ENCODE measurements at regions not wholly inside any gene's neighbourhood (a gene's known extent, or its start where the extent isn't known, plus 50 kb on each side); places are given as distances from the start of the nearest gene placed in this dataset.

DNA sequence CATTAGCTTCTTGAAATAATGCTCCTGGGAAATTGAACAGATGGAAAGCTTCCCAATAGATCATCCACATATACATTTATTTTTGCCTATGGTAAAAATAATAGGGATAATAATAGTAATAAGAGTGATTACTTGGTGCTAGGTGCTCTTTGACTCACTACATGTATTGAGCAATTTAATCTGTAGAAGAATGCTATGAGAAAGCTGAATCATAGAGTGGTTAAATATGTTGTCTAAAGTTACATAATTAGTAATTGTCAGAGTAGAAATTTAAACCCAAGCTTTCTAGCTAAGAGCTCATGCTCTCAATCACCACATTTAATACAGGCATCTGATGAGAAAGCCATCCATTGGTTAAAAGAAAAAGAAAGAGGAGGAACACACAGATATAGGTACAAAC is 590.5 kb upstream of the SLC8A1 start:
- H3K36me3 ChIP-seq (ENCODE audit: control insufficient read depth, insufficient read depth, low read length) = no peaks in the 10 kb centered on the region
- H3K9ac ChIP-seq (ENCODE audit: low read length) = no peak overlapping the region
- no peaks in the 10 kb centered on the region for H3K27me3 ChIP-seq (ENCODE audit: control insufficient read depth, insufficient read depth, low read length)
- H3K4me1 ChIP-seq (ENCODE audit: control insufficient read depth, insufficient read depth, low read length) = no peaks in the 10 kb centered on the region
- H3K27ac ChIP-seq (ENCODE audit: low read depth, low read length) = no peak overlapping the region
- H3K4me3 ChIP-seq (ENCODE audit: low read length) = no peak overlapping the region

DNA sequence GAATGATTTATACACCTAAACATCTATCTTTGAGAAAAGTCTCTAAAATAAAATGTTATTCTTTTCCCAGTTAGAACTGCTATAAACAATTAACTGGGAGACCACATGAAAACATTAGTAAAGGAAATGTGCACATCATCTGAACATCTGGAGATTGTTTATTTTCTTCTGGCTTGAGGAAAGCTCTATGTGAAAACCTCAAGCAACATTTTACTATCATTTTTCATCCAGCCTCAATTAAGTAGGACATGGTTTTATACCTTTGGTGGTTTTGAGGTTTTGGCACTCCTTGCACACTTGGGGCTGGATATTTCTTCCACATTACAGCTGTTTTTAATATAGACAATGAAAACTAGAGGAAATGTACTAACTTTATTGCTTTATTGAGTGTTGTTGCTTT is 609.5 kb upstream of the SLC8A1 start:
- Histone ChIP-seq H3K36me3 (ENCODE audit: control insufficient read depth, insufficient read depth, low read length) (no peaks in the 10 kb centered on the region), H3K4me3 (ENCODE audit: low read length) (no peak overlapping the region), H3K27ac (ENCODE audit: low read depth, low read length) (no peak overlapping the region), H3K27me3 (ENCODE audit: control insufficient read depth, insufficient read depth, low read length) (no peaks in the 10 kb centered on the region), H3K9ac (ENCODE audit: low read length) (no peak overlapping the region), H3K4me1 (ENCODE audit: control insufficient read depth, insufficient read depth, low read length) (no peaks in the 10 kb centered on the region)

DNA sequence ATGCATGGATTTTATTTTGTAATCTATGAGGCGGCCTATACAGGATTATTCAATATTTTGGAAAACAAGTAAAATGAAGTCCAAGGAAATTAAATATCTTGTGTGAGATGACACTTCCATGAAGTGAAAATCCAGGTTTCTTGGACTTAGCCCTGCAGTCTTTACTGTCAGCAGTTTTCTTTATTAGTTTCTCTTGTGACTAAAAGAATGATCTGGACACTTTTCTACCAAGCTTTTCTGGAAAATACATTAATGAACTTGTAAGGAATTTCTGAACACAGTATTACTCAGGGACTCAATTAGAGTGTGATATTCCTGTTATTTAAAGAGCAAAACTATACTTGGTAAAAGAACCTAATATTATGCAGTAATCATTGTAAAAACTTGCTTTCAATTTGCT is 610.4 kb upstream of the SLC8A1 start:
- H3K27ac ChIP-seq (ENCODE audit: low read depth, low read length) = no peak overlapping the region
- no peaks in the 10 kb centered on the region for H3K27me3 ChIP-seq (ENCODE audit: control insufficient read depth, insufficient read depth, low read length)
- no peak overlapping the region for H3K9ac ChIP-seq (ENCODE audit: low read length)
- no peak overlapping the region for H3K4me3 ChIP-seq (ENCODE audit: low read length)
- H3K36me3 ChIP-seq (ENCODE audit: control insufficient read depth, insufficient read depth, low read length) = no peaks in the 10 kb centered on the region
- H3K4me1 ChIP-seq (ENCODE audit: control insufficient read depth, insufficient read depth, low read length) = no peaks in the 10 kb centered on the region

DNA sequence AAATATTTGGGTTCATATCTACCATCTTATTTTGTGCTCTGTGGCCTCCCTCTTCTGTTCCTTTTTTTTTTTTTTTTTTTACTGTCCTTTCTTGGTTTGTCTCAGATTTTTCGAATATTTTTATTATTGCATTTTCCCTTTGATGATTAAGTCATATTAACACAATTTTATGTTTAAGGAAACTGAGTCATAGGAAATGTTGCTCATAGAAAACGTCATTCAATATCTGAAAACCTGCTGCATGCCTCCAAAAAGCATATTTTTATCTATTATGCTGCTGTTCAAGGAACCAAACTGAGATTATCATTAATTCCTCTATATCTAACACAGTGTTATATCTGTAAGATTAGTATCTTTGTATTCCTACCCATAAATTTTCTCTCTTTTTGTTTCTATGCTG is 614.3 kb upstream of the SLC8A1 start:
- H3K9ac ChIP-seq (ENCODE audit: low read length) = no peak overlapping the region
- no peak overlapping the region for H3K4me3 ChIP-seq (ENCODE audit: low read length)
- H3K4me1 ChIP-seq (ENCODE audit: control insufficient read depth, insufficient read depth, low read length) = no peaks in the 10 kb centered on the region
- no peaks in the 10 kb centered on the region for H3K36me3 ChIP-seq (ENCODE audit: control insufficient read depth, insufficient read depth, low read length)
- H3K27ac ChIP-seq (ENCODE audit: low read depth, low read length) = no peak overlapping the region
- no peaks in the 10 kb centered on the region for H3K27me3 ChIP-seq (ENCODE audit: control insufficient read depth, insufficient read depth, low read length)

DNA sequence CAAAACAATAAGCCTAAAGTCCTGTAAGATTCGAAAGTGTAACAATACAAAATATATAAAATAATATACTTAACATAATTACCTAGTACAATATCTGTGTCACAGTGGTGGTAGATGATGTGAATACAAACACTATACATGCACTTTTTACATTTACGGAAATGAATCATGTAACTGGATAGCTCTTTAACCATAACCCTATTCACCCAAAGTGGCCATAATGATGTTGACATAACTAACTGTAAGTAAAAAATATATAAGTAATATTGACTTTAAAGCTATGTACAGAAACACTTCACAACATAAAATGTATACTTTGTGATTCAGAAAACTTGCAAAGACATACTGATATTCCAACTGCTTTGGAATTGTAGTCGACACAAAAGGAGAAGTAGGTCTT is 616.9 kb upstream of the SLC8A1 start:
- H3K4me1 ChIP-seq (ENCODE audit: control insufficient read depth, insufficient read depth, low read length) = no peaks in the 10 kb centered on the region
- H3K27ac ChIP-seq (ENCODE audit: low read depth, low read length) = no peak overlapping the region
- no peak overlapping the region for H3K9ac ChIP-seq (ENCODE audit: low read length)
- no peak overlapping the region for H3K4me3 ChIP-seq (ENCODE audit: low read length)
- no peaks in the 10 kb centered on the region for H3K27me3 ChIP-seq (ENCODE audit: control insufficient read depth, insufficient read depth, low read length)
- H3K36me3 ChIP-seq (ENCODE audit: control insufficient read depth, insufficient read depth, low read length) = no peaks in the 10 kb centered on the region

DNA sequence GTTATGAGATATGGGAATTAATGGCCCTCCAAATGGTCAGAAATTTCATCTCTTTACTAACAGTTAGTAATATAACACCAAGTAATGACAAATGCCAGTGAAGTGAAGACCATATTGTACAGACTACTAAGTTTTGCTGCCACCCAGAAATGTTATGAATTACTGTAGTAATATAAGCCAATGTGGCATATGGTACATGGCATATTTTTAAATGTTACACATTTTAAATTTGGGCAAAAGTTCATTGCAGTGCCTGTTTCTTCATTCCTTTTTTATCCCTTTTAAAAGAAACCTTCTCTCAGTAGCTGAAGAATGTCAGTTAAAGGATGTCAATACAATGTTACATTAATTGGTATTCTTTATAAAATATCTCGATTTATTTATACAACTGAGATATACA is 626.5 kb upstream of the SLC8A1 start:
- Histone ChIP-seq H3K36me3 (ENCODE audit: control insufficient read depth, insufficient read depth, low read length) (no peaks in the 10 kb centered on the region), H3K4me1 (ENCODE audit: control insufficient read depth, insufficient read depth, low read length) (no peaks in the 10 kb centered on the region), H3K27ac (ENCODE audit: low read depth, low read length) (no peak overlapping the region), H3K9ac (ENCODE audit: low read length) (no peak overlapping the region), H3K27me3 (ENCODE audit: control insufficient read depth, insufficient read depth, low read length) (no peaks in the 10 kb centered on the region), H3K4me3 (ENCODE audit: low read length) (no peak overlapping the region)

DNA sequence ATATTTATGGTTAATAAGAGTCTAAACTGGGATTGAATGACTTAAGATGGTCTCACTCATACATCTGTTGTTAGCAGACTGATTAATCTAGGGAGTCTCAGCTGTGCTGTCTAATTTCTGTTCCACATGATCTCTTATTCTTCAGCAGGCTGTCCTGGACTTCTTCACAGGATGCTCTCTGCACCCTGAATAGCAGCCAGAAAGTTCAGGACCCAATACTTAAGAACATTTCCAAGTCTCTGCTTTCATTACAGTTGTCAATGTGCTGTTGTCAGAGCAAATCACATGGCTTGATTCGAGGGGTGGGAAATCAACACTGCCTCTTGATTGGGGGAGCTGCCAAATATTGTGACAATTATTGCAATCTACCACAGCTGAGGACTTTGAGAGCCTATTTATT is 627.1 kb upstream of the SLC8A1 start:
- H3K4me3 ChIP-seq (ENCODE audit: low read length) = no peak overlapping the region
- H3K27me3 ChIP-seq (ENCODE audit: control insufficient read depth, insufficient read depth, low read length) = no peaks in the 10 kb centered on the region
- H3K4me1 ChIP-seq (ENCODE audit: control insufficient read depth, insufficient read depth, low read length) = no peaks in the 10 kb centered on the region
- no peak overlapping the region for H3K9ac ChIP-seq (ENCODE audit: low read length)
- no peak overlapping the region for H3K27ac ChIP-seq (ENCODE audit: low read depth, low read length)
- no peaks in the 10 kb centered on the region for H3K36me3 ChIP-seq (ENCODE audit: control insufficient read depth, insufficient read depth, low read length)

DNA sequence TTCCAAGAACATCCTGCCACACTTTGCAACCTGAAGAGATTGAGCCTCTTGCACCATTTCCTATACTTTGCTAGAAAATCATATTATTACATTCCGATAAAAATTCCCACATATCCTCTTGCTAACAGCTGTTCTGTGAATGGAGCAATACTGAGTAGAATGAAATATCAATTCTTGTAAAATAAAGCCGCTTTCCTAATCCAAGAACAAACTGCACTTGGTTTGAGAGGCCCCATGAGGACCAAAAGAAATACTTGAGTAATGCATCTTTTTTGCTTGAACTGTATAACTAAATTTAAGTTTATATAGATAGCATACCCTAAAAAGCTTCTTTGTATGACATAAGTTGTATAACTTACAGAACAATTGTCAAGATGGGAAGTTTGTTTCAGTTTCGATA is 632.4 kb upstream of the SLC8A1 start:
- Histone ChIP-seq H3K36me3 (ENCODE audit: control insufficient read depth, insufficient read depth, low read length) (no peaks in the 10 kb centered on the region), H3K4me3 (ENCODE audit: low read length) (no peak overlapping the region), H3K4me1 (ENCODE audit: control insufficient read depth, insufficient read depth, low read length) (no peaks in the 10 kb centered on the region), H3K27ac (ENCODE audit: low read depth, low read length) (no peak overlapping the region), H3K27me3 (ENCODE audit: control insufficient read depth, insufficient read depth, low read length) (no peaks in the 10 kb centered on the region), H3K9ac (ENCODE audit: low read length) (no peak overlapping the region)

DNA sequence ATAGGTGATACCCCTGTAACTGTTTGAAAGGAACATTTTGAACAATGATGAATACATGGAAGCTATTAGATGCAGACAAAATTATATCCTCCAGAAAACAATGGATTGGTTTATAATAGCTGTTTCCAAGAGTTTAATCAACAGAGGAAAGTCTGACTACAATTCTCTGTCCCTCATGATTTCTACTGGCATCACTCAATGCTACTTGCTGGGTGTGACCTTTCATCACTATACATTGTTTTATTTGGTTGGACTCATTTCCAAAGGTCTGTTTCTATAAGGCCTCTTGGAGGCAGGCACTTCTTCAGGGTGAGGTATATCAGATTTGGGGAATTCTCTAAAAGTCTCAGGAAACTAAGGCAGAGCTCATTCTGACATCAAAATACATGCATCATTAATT is 636.1 kb upstream of the SLC8A1 start:
- H3K27me3 ChIP-seq (ENCODE audit: control insufficient read depth, insufficient read depth, low read length) = no peaks in the 10 kb centered on the region
- no peak overlapping the region for H3K9ac ChIP-seq (ENCODE audit: low read length)
- no peaks in the 10 kb centered on the region for H3K36me3 ChIP-seq (ENCODE audit: control insufficient read depth, insufficient read depth, low read length)
- H3K4me3 ChIP-seq (ENCODE audit: low read length) = no peak overlapping the region
- H3K27ac ChIP-seq (ENCODE audit: low read depth, low read length) = no peak overlapping the region
- no peaks in the 10 kb centered on the region for H3K4me1 ChIP-seq (ENCODE audit: control insufficient read depth, insufficient read depth, low read length)

DNA sequence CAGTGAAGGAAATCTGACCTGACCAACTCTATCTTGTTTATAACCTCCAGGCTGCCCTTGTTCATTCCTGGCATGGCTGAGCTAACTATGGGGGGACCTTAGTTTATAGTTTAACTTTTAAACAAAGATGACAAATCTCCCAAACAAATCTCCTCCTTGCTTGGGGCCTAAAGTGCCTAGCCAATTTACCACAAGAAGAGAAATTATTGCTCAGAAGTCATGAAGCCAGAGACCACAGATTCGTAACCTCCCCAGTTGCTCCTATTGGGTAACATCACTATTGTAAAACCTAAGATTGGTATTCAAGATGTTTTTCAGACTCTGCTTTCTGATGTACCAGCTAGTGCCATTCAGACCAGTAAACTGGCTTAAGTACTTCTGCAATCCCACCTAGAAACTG is 649.4 kb upstream of the SLC8A1 start:
- Histone ChIP-seq H3K4me1 (ENCODE audit: control insufficient read depth, insufficient read depth, low read length) (peaks cover 2% of the 10 kb centered on the region), H3K4me3 (ENCODE audit: low read length) (no peak overlapping the region), H3K9ac (ENCODE audit: low read length) (no peak overlapping the region), H3K36me3 (ENCODE audit: control insufficient read depth, insufficient read depth, low read length) (no peaks in the 10 kb centered on the region), H3K27me3 (ENCODE audit: control insufficient read depth, insufficient read depth, low read length) (no peaks in the 10 kb centered on the region), H3K27ac (ENCODE audit: low read depth, low read length) (no peak overlapping the region)

DNA sequence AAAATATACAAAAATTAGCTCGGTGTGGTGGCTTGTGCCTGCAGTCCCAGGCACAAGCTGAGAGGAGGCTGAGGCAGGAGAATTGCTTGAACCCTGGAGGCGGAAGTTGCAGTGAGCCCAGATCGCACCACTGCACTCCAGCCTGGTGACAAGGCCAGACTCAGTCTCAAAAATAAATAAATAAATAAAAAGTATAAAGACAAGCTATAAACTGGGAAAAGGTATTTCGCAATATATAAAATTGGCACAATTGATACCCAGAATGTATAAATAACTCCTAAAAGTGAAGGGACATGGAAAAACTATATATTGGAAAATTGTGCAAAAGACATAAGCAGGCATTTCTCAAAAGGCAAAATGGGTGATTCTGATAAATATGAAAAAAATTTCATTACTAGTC is 657.9 kb upstream of the SLC8A1 start:
- no peak overlapping the region for H3K9ac ChIP-seq (ENCODE audit: low read length)
- H3K4me1 ChIP-seq (ENCODE audit: control insufficient read depth, insufficient read depth, low read length) = no peaks in the 10 kb centered on the region
- no peak overlapping the region for H3K4me3 ChIP-seq (ENCODE audit: low read length)

DNA sequence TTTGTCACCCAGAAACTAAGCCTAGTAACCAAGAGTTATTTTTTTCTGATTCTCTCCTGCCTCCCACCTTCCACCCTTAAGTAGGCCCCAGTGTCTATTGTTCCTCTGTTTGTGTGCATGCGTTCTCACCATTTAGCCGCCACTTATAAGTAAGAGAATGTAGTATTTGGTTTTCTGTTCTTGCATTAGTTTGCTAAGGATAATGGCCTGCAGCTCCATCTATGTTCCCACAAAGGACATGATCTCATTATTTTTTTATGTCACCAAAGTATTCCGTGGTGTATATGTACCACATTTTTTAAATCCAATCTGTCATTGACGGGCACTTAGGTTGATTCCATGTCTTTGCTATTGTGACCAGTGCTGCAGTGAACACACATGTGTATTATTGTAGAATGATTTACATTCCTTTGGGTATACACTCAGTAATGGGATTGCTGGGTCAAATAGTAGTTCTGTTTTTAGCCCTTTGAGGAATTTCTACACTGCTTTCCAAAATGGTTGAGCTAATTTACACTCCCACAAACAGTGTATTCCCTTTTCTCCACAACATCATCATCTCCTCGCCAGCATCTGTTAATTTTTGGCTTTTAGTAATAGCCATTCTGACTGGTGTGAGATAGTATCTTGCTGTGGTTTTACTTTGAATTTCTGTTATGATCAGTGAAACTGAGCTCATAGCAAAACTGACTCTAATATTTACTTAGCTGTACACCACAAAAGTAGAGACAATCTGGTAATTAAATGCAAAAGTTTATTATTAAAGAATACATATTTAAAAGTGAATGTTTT is 660.1 kb upstream of the SLC8A1 start:
- Histone ChIP-seq H3K4me3 (ENCODE audit: low read length) (no peak overlapping the region), H3K9ac (ENCODE audit: low read length) (no peak overlapping the region), H3K27me3 (ENCODE audit: control insufficient read depth, insufficient read depth, low read length) (no peaks in the 10 kb centered on the region), H3K27ac (ENCODE audit: low read depth, low read length) (no peak overlapping the region), H3K4me1 (ENCODE audit: control insufficient read depth, insufficient read depth, low read length) (no peaks in the 10 kb centered on the region), H3K36me3 (ENCODE audit: control insufficient read depth, insufficient read depth, low read length) (no peaks in the 10 kb centered on the region)

More for the DNA sequence above, 657.9 kb upstream of the SLC8A1 start:
- no peak overlapping the region for H3K27ac ChIP-seq (ENCODE audit: low read depth, low read length)
- no peaks in the 10 kb centered on the region for H3K36me3 ChIP-seq (ENCODE audit: control insufficient read depth, insufficient read depth, low read length)
- no peaks in the 10 kb centered on the region for H3K27me3 ChIP-seq (ENCODE audit: control insufficient read depth, insufficient read depth, low read length)

DNA sequence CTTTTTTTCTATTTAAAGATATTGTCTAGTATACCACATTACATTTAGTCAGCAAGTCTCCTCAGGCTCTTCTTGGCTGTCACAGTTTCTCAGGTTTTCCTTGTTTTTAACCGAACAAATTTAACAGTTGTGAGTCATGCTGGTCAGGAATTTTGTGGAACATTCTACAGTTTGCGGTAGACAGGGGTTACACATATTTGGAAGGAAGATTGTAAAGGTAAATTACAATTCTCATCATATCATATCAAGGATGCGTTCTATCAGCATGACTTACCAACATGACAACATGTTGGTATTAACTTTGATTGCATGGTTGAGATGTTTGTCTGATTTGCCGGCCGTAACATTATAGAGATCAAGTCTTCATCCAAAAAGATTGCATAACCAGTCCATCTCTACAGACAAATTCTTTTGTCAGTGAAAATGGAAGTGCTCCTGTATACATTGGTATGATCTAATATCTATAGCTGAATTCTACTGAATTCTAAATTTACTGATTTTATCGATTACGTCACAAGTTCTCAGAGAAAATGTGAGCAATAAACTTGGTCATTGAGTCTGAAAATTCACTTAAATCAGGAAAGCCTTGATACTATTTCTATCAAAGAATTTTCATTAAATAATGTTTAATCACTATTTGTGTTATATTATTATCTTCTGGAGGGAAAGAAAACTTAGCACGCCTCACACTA is 664.4 kb upstream of the SLC8A1 start:
- Histone ChIP-seq H3K4me1 (ENCODE audit: control insufficient read depth, insufficient read depth, low read length) (no peaks in the 10 kb centered on the region), H3K4me3 (ENCODE audit: low read length) (no peak overlapping the region), H3K27me3 (ENCODE audit: control insufficient read depth, insufficient read depth, low read length) (no peaks in the 10 kb centered on the region), H3K9ac (ENCODE audit: low read length) (no peak overlapping the region), H3K36me3 (ENCODE audit: control insufficient read depth, insufficient read depth, low read length) (no peaks in the 10 kb centered on the region), H3K27ac (ENCODE audit: low read depth, low read length) (no peak overlapping the region)

Measured in rectal smooth muscle tissue (tissue), 1 donor.